Keratinocyte (primary cell): ENCODE measurements at regions not wholly inside any gene's neighbourhood (a gene's known extent, or its start where the extent isn't known, plus 50 kb on each side); places are given as distances from the start of the nearest gene placed in this dataset.

Experiments used
- DNase-seq: peaks from one replicate; pipeline ENCODE4 v3.0.0-alpha.2; 2011; ENCODE audit warnings: low read depth, missing footprints, low spot score
- FAIRE-seq: peaks from 2 replicates; lab custom pipeline; 2011; peaks lifted over from hg19 to GRCh38; lab: Jason Lieb, UNC
- H2AFZ ChIP-seq: 2 replicates; pipeline ENCODE4 v1.6.0; 2012; ENCODE audit warnings: low read length, control low read depth, inconsistent platforms; ENCODE audit not compliant: control insufficient read depth
- H3K27ac ChIP-seq: 2 replicates; pipeline ENCODE4 v1.5.1; 2011; ENCODE audit warnings: low read length; ENCODE audit not compliant: control insufficient read depth, insufficient read depth
- H3K27me3 ChIP-seq: 3 replicates; pipeline ENCODE4 v1.6.0; 2011; ENCODE audit warnings: low read length; ENCODE audit not compliant: control insufficient read depth, insufficient read depth; ENCODE audit errors: extremely low read depth
- H3K36me3 ChIP-seq, 2 experiments: 2 replicates in 1 of 2; 3 replicates in 1 of 2; pipeline ENCODE4 v1.5.1; 2011; ENCODE audit warnings: low read length in 2 of 2, mild to moderate bottlenecking in 1 of 2; ENCODE audit not compliant: control insufficient read depth in 2 of 2, insufficient read depth in 2 of 2; ENCODE audit errors: extremely low read depth in 1 of 2
- H3K4me1 ChIP-seq: 3 replicates; pipeline ENCODE4 v1.5.1; 2011; ENCODE audit warnings: low read length; ENCODE audit not compliant: control insufficient read depth, insufficient read depth; ENCODE audit errors: extremely low read depth
- H3K4me2 ChIP-seq: 3 replicates; pipeline ENCODE4 v1.6.0; 2011; ENCODE audit warnings: low read depth, low read length; ENCODE audit not compliant: control insufficient read depth, insufficient read depth; ENCODE audit errors: extremely low read depth
- H3K4me3 ChIP-seq, 3 experiments: fragments of 200-600 bp in 1 of 3; sonication (generic) in 1 of 3; 2 replicates in 2 of 3; 3 replicates in 1 of 3; pipeline ENCODE4 v1.5.1; 2011 to 2016; ENCODE audit warnings: low read length in 3 of 3, mild to moderate bottlenecking in 3 of 3, control low read depth in 2 of 3, inconsistent platforms in 1 of 3, low read depth in 1 of 3, mixed read lengths in 1 of 3, mixed run types in 1 of 3, moderate library complexity in 1 of 3; ENCODE audit not compliant: control insufficient read depth in 2 of 3, insufficient read depth in 2 of 3; ENCODE audit errors: extremely low read depth in 1 of 3
- H3K79me2 ChIP-seq: 2 replicates; pipeline ENCODE4 v1.6.0; 2012; ENCODE audit warnings: low read length; ENCODE audit not compliant: control insufficient read depth, insufficient read depth
- H3K9ac ChIP-seq: 3 replicates; pipeline ENCODE4 v1.6.0; 2011; ENCODE audit warnings: low read length; ENCODE audit not compliant: control insufficient read depth, insufficient read depth; ENCODE audit errors: extremely low read depth
- H3K9me1 ChIP-seq: 3 replicates; pipeline ENCODE4 v1.6.0; 2011; ENCODE audit warnings: low read length; ENCODE audit not compliant: control insufficient read depth, insufficient read depth; ENCODE audit errors: extremely low read depth
- H3K9me3 ChIP-seq: 2 replicates; pipeline ENCODE4 v1.5.1; 2012; ENCODE audit warnings: low read depth, low read length; ENCODE audit not compliant: control insufficient read depth
- H4K20me1 ChIP-seq: 3 replicates; pipeline ENCODE4 v1.6.0; 2011; ENCODE audit warnings: low read length; ENCODE audit not compliant: control insufficient read depth, insufficient read depth; ENCODE audit errors: extremely low read depth
- EZH2 ChIP-seq: IDR thresholded peaks from one replicate; pipeline ENCODE4 v1.6.1; 2012; ENCODE audit warnings: inconsistent platforms, mild to moderate bottlenecking, low read length, moderate library complexity
- dilution Hi-C: fragments of 300-500 bp; cut with MboI; formaldehyde crosslinking; loops from one replicate; pipeline ENCODE4 v1.7.0; 2020; ENCODE audit warnings: low sequenced_read_pairs; ENCODE audit not compliant: extremely low pct_ligation_motif_present
- TF ChIP-seq, protein P1 (sequence below), 3 experiments: IDR thresholded peaks in 1 of 3; conservative IDR thresholded peaks in 1 of 3; optimal IDR thresholded peaks in 1 of 3; 2 replicates in 2 of 3; 3 replicates in 1 of 3; pipeline versions ENCODE3 to v1.5.1; 2011; ENCODE audit warnings: low read length in 3 of 3, mild to moderate bottlenecking in 3 of 3, moderate library complexity in 2 of 3, control low read depth in 1 of 3, inconsistent platforms in 1 of 3; ENCODE audit not compliant: insufficient read depth in 2 of 3; ENCODE audit errors: extremely low read depth in 1 of 3

DNA sequence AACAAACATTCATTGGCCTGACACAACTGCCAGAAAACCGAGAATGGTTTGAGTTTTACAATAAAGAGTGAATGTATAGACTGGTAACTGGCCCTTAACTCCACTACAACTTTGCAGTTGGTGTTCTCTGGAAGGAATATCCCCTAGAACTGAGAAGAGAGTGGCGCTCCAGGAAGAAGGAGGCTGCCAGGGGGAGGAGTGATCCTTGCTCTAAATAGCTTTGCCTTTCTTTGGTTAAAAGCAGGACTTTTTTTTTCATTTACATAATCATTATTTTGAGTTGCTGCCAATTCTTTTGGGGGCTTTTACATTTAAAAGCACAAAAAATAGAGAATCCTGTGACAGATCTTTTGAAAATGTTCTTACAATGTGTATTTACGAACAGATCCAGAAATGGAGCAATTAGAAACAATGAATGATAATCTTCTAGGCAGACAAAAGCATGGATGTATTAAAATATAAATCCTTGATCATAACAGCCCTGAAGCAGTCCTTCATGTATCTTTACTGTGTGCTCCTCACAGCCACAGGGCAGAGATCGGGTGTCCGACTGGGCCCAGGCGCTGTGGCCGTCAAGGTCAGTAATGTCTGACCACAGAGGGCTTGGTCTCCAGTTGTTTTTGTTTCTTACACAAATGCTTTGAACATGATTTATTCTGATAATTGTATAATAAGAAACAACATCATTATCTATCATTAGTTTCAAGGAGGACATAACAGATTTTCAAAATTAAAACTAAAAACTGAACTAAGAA, 612.2 kb downstream of the HDGFL1 start:
- Histone ChIP-seq H3K4me1 (no peaks in the 10 kb centered on the region), H3K36me3 (no peaks in the 10 kb centered on the region), H3K9ac (no peak overlapping the region), H2AFZ (no peak overlapping the region), H4K20me1 (no peaks in the 10 kb centered on the region), H3K4me3 (no peak overlapping the region), H3K79me2 (no peaks in the 10 kb centered on the region), H3K27ac (no peak overlapping the region), H3K9me3 (no peaks in the 10 kb centered on the region), H3K9me1 (no peaks in the 10 kb centered on the region), H3K4me2 (no peak overlapping the region), H3K27me3 (no peaks in the 10 kb centered on the region)
- no peak for TF ChIP-seq EZH2
- TF ChIP-seq, protein P1, sequence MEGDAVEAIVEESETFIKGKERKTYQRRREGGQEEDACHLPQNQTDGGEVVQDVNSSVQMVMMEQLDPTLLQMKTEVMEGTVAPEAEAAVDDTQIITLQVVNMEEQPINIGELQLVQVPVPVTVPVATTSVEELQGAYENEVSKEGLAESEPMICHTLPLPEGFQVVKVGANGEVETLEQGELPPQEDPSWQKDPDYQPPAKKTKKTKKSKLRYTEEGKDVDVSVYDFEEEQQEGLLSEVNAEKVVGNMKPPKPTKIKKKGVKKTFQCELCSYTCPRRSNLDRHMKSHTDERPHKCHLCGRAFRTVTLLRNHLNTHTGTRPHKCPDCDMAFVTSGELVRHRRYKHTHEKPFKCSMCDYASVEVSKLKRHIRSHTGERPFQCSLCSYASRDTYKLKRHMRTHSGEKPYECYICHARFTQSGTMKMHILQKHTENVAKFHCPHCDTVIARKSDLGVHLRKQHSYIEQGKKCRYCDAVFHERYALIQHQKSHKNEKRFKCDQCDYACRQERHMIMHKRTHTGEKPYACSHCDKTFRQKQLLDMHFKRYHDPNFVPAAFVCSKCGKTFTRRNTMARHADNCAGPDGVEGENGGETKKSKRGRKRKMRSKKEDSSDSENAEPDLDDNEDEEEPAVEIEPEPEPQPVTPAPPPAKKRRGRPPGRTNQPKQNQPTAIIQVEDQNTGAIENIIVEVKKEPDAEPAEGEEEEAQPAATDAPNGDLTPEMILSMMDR (optimal IDR thresholded peaks at IDR 0.05 in 1 of 3, IDR thresholded peaks at IDR 0.05 in 1 of 3, conservative IDR thresholded peaks at IDR 0.05 in 1 of 3; ENCODE audit: extremely low read depth in 1 of 3, insufficient read depth in 2 of 3, low read length in 3 of 3): no peak
- FAIRE-seq (no peak), DNase-seq (no peak)
- dilution Hi-C loops: no loop called here

DNA sequence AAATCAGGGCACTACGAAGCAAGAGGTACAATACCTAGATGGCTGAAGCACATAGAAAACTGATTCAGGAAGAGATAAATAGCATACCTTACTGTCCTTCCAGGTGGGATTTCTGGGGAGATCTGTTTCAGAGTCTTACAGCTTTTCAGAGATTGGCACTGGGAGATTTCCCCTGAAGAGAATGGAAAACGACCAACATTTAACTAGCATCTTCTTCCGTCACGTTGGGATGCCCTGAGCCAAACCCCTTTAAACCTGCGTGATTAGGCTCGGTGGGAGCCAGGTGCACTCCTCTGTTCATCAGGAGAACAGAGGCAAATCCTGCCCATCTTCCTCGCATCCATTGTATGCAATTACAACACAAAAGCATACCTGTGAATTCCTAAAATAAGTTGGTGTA, 614.5 kb downstream of the HDGFL1 start:
- H3K9me3 ChIP-seq: no peaks in the 10 kb centered on the region
- H3K79me2 ChIP-seq: no peaks in the 10 kb centered on the region
- H3K4me3 ChIP-seq: no peak overlapping the region
- H3K36me3 ChIP-seq: no peaks in the 10 kb centered on the region
- no peak overlapping the region for H3K9ac ChIP-seq
- H3K9me1 ChIP-seq: no peaks in the 10 kb centered on the region
- no peak overlapping the region for H2AFZ ChIP-seq
- TF ChIP-seq, protein P1 (optimal IDR thresholded peaks at IDR 0.05 in 1 of 3, IDR thresholded peaks at IDR 0.05 in 1 of 3, conservative IDR thresholded peaks at IDR 0.05 in 1 of 3; ENCODE audit: extremely low read depth in 1 of 3, insufficient read depth in 2 of 3, low read length in 3 of 3): no peak
- TF ChIP-seq EZH2: no peak
- no peak for DNase-seq
- no peak overlapping the region for H3K27ac ChIP-seq
- no peaks in the 10 kb centered on the region for H3K27me3 ChIP-seq
- H3K4me1 ChIP-seq: no peaks in the 10 kb centered on the region
- no peaks in the 10 kb centered on the region for H4K20me1 ChIP-seq
- no peak overlapping the region for H3K4me2 ChIP-seq
- FAIRE-seq: no peak
- dilution Hi-C loops: no loop called here
